ENCODE measurements at regions not wholly inside any gene's neighbourhood (a gene's known extent, or its start where the extent isn't known, plus 50 kb on each side); places are given as distances from the start of the nearest gene placed in this dataset.

DNA sequence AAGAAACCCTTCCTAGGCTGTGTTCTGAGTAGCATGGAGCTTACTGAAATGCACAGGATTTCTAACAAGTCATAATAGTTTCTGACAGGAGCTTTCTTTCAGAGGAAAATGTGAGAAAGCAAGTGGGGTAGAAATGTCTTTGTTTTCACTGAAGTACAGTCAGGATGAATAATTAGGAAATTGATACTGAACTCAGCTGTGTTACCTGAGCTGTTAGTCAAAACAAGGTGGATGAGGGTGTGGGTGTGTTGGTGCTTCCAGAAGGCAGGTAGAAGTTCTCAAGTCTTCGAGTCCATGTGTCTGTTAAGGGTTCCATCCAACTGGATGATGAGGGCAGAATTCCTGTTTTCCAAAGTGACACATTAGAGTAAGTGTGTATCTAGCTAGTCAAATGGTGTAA lies 122.4 kb downstream of the BASP1 start:
- TF ChIP-seq CTCF (IDR thresholded peaks at IDR 0.05): no peak
- intact Hi-C loops (cut with micrococcal nuclease): no loop called here
- Mint-ChIP-seq H3K27ac (no peak overlapping the region), H3K4me3 (no peak overlapping the region), H3K9me3 (peaks cover 6 to 16% of the 10 kb centered on the region in 2 donors), H3K4me1 (no peaks in the 10 kb centered on the region), H3K36me3 (no peaks in the 10 kb centered on the region), H3K27me3 (ENCODE audit: low read depth in 2 of 2) (no peaks in the 10 kb centered on the region)
- no peaks in the 10 kb centered on the region for H3K27me3 ChIP-seq (ENCODE audit: control insufficient read depth, insufficient read depth, low read length)
- H3K4me3 ChIP-seq (ENCODE audit: low read length): no peak overlapping the region
- no peaks in the 10 kb centered on the region for H3K4me1 ChIP-seq (ENCODE audit: control insufficient read depth, insufficient read depth, low read length)
- ATAC-seq (no peak), DNase-seq (no peak)
- no peak overlapping the region for H3K27ac ChIP-seq (ENCODE audit: low read length)
- 85% methylated on average over 1 of the region's 1 CpG for WGBS (ENCODE audit: insufficient coverage)
- H3K36me3 ChIP-seq (ENCODE audit: control insufficient read depth, insufficient read depth, low read length): no peaks in the 10 kb centered on the region
- H3K9me3 ChIP-seq (ENCODE audit: control insufficient read depth, insufficient read depth, low read length): peaks cover 9% of the 10 kb centered on the region

GRCh38 chr5:17340379-17340778 lies 122.9 kb downstream of the BASP1 start:
- H3K27ac ChIP-seq (ENCODE audit: low read length): no peak overlapping the region
- no peak for TF ChIP-seq CTCF (IDR thresholded peaks at IDR 0.05)
- no peaks in the 10 kb centered on the region for H3K27me3 Mint-ChIP-seq (ENCODE audit: low read depth in 2 of 2)
- H3K4me3 ChIP-seq (ENCODE audit: low read length): no peak overlapping the region
- H3K4me3 Mint-ChIP-seq: no peak overlapping the region
- intact Hi-C loops (cut with micrococcal nuclease): no loop called here
- no peaks in the 10 kb centered on the region for H3K36me3 Mint-ChIP-seq
- no peaks in the 10 kb centered on the region for H3K36me3 ChIP-seq (ENCODE audit: control insufficient read depth, insufficient read depth, low read length)
- WGBS (ENCODE audit: insufficient coverage): no CpG with 5 or more reads among the region's 2 CpGs
- H3K9me3 ChIP-seq (ENCODE audit: control insufficient read depth, insufficient read depth, low read length): peaks cover 9% of the 10 kb centered on the region
- no peak for ATAC-seq
- H3K27ac Mint-ChIP-seq: no peak overlapping the region
- DNase-seq: no peak
- H3K27me3 ChIP-seq (ENCODE audit: control insufficient read depth, insufficient read depth, low read length): no peaks in the 10 kb centered on the region
- no peaks in the 10 kb centered on the region for H3K4me1 ChIP-seq (ENCODE audit: control insufficient read depth, insufficient read depth, low read length)
- H3K4me1 Mint-ChIP-seq: no peaks in the 10 kb centered on the region
- peaks cover 8 to 18% of the 10 kb centered on the region in 2 donors for H3K9me3 Mint-ChIP-seq

GRCh38 chr5:17340819-17341218 lies 123.4 kb downstream of the BASP1 start:
- DNase-seq (no peak), ATAC-seq (no peak)
- no peaks in the 10 kb centered on the region for H3K4me1 ChIP-seq (ENCODE audit: control insufficient read depth, insufficient read depth, low read length)
- no peak for TF ChIP-seq CTCF (IDR thresholded peaks at IDR 0.05)
- Mint-ChIP-seq H3K4me3 (no peak overlapping the region), H3K9me3 (peaks cover 8 to 18% of the 10 kb centered on the region in 2 donors), H3K27ac (no peak overlapping the region), H3K27me3 (ENCODE audit: low read depth in 2 of 2) (no peaks in the 10 kb centered on the region), H3K36me3 (no peaks in the 10 kb centered on the region), H3K4me1 (no peaks in the 10 kb centered on the region)
- H3K27me3 ChIP-seq (ENCODE audit: control insufficient read depth, insufficient read depth, low read length): no peaks in the 10 kb centered on the region
- intact Hi-C loops (cut with micrococcal nuclease): no loop called here
- 70% methylated on average over 1 of the region's 1 CpG for WGBS (ENCODE audit: insufficient coverage)
- peaks cover 9% of the 10 kb centered on the region for H3K9me3 ChIP-seq (ENCODE audit: control insufficient read depth, insufficient read depth, low read length)
- no peaks in the 10 kb centered on the region for H3K36me3 ChIP-seq (ENCODE audit: control insufficient read depth, insufficient read depth, low read length)
- H3K27ac ChIP-seq (ENCODE audit: low read length): no peak overlapping the region
- H3K4me3 ChIP-seq (ENCODE audit: low read length): no peak overlapping the region

GRCh38 chr5:17343675-17344074 lies 126.2 kb downstream of the BASP1 start:
- Histone ChIP-seq H3K27ac (ENCODE audit: low read length) (no peak overlapping the region), H3K4me3 (ENCODE audit: low read length) (no peak overlapping the region), H3K36me3 (ENCODE audit: control insufficient read depth, insufficient read depth, low read length) (no peaks in the 10 kb centered on the region), H3K9me3 (ENCODE audit: control insufficient read depth, insufficient read depth, low read length) (peaks cover 3% of the 10 kb centered on the region), H3K27me3 (ENCODE audit: control insufficient read depth, insufficient read depth, low read length) (no peaks in the 10 kb centered on the region), H3K4me1 (ENCODE audit: control insufficient read depth, insufficient read depth, low read length) (no peaks in the 10 kb centered on the region)
- no peak overlapping the region for H3K27ac Mint-ChIP-seq
- H3K27me3 Mint-ChIP-seq (ENCODE audit: low read depth in 2 of 2): no peaks in the 10 kb centered on the region
- H3K36me3 Mint-ChIP-seq: no peaks in the 10 kb centered on the region
- WGBS (ENCODE audit: insufficient coverage): 8% methylated on average over 2 of the region's 2 CpGs
- peaks cover 10 to 20% of the 10 kb centered on the region in 2 donors for H3K9me3 Mint-ChIP-seq
- no peak overlapping the region for H3K4me3 Mint-ChIP-seq
- DNase-seq (no peak), ATAC-seq (no peak)
- H3K4me1 Mint-ChIP-seq: no peaks in the 10 kb centered on the region
- TF ChIP-seq CTCF (IDR thresholded peaks at IDR 0.05): no peak
- intact Hi-C loops (cut with micrococcal nuclease): no loop called here
